ENCODE measurements at regions not wholly inside any gene's neighbourhood (a gene's known extent, or its start where the extent isn't known, plus 50 kb on each side); places are given as distances from the start of the nearest gene placed in this dataset.

- no peaks in the 10 kb centered on the region for H3K27me3 Mint-ChIP-seq (ENCODE audit: insufficient read depth, low read depth, poor library complexity)
- Histone ChIP-seq H3K79me2 (replicated peaks; ENCODE audit: insufficient read depth) (no peaks in the 10 kb centered on the region), H2AFZ (no peak overlapping the region), H4K20me1 (replicated peaks; ENCODE audit: insufficient read depth) (no peaks in the 10 kb centered on the region), H3K4me2 (no peak overlapping the region), H3F3A (replicated peaks; ENCODE audit: low read depth) (no peaks in the 10 kb centered on the region), H3K9me2 (ENCODE audit: insufficient read depth) (no peaks in the 10 kb centered on the region; the same call in 1 of the 2 replicates), H3K27me3 (ENCODE audit: insufficient read depth) (no peaks in the 10 kb centered on the region), H3K36me3 (ENCODE audit: insufficient read depth) (no peaks in the 10 kb centered on the region), H3K4me1 (ENCODE audit: insufficient read depth) (no peaks in the 10 kb centered on the region), H3K27ac (ENCODE audit: low read depth) (no peak overlapping the region), H3K4me3 (no peak overlapping the region)
- H3K36me3 Mint-ChIP-seq (ENCODE audit: low read depth): no peaks in the 10 kb centered on the region
- DNase-seq (ENCODE audit: low spot score) (no peak), ATAC-seq (no peak)
- no peak overlapping the region for H3K27ac Mint-ChIP-seq
- TF ChIP-seq CREB1 (CRISPR knock-in tag; IDR thresholded peaks at IDR 0.05; ENCODE audit: low read depth): no peak
- no peak for TF ChIP-seq REST (IDR thresholded peaks at IDR 0.05; ENCODE audit: unreplicated experiment)
- TF ChIP-seq CTCF (conservative IDR thresholded peaks at IDR 0.05; ENCODE audit: low read depth in 2 of 2): no peak
- TF ChIP-seq ZNF114 (CRISPR knock-in tag; IDR thresholded peaks at IDR 0.05): no peak
- no peak for TF ChIP-seq ZNF331 (CRISPR knock-in tag; IDR thresholded peaks at IDR 0.05; ENCODE audit: low read depth)
- no peak for TF ChIP-seq ZNF462 (CRISPR knock-in tag; IDR thresholded peaks at IDR 0.05)
- no peaks in the 10 kb centered on the region for H3K9me3 Mint-ChIP-seq
- no peaks in the 10 kb centered on the region for H3K4me1 Mint-ChIP-seq
- no peak overlapping the region for H3K4me3 Mint-ChIP-seq
Observed at GRCh38 chr5:117230375-117230774, 655.8 kb upstream of the SEMA6A start.

Data from GM23338 (cell line).